Stomach (tissue), 4 donors: ENCODE measurements at regions not wholly inside any gene's neighbourhood (a gene's known extent, or its start where the extent isn't known, plus 50 kb on each side); places are given as distances from the start of the nearest gene placed in this dataset.

Experiments
- EP300 ChIP-seq: sonication (generic); formaldehyde crosslinking; IDR thresholded peaks from one replicate; pipeline ENCODE4 v1.6.1; 2017; ENCODE audit warnings: antibody characterized with exemption
- POLR2A ChIP-seq, 4 donors: fragments of 450-650 bp; IDR thresholded peaks; one replicate each; pipeline ENCODE4 v1.6.1; 2016; ENCODE audit warnings: antibody characterized with exemption in 4 of 4, control low read depth in 2 of 4, mild to moderate bottlenecking in 1 of 4, moderate library complexity in 1 of 4
- POLR2AphosphoS5 ChIP-seq, 3 donors: sonication (generic); formaldehyde crosslinking; IDR thresholded peaks; one replicate each; pipeline ENCODE4 v1.6.1; 2016; ENCODE audit warnings: antibody characterized with exemption in 3 of 3
- TF ChIP-seq, protein P1 (sequence below), 7 experiments: fragments of 450-650 bp in 4 of 7; fragments of 200-600 bp in 3 of 7; sonication (generic) in 3 of 7; IDR thresholded peaks; one replicate each; pipeline ENCODE4 v1.5.1; 2016 to 2019; ENCODE audit warnings: antibody characterized with exemption in 7 of 7, control low read depth in 2 of 7, mild to moderate bottlenecking in 1 of 7

DNA sequence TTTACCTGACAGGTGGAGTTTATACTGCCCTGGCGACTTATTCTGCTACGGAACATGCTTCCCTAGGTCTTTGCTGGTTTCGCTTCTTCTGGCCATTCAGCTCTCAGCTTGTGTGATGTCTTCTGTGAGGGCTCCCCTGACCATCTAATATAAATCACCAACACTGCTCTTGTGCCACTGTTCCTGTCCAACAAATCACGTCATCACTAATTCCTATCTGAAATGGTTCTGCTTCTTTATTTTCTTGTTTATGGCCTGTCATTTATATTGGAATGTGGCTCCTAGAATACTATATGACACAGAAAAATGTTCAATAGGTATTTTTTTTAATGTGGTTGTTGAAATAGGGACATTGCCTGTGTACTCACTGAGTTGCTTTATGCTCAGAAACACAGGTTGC is 171.5 kb downstream of the CD8B2 start:
- TF ChIP-seq, protein P1, sequence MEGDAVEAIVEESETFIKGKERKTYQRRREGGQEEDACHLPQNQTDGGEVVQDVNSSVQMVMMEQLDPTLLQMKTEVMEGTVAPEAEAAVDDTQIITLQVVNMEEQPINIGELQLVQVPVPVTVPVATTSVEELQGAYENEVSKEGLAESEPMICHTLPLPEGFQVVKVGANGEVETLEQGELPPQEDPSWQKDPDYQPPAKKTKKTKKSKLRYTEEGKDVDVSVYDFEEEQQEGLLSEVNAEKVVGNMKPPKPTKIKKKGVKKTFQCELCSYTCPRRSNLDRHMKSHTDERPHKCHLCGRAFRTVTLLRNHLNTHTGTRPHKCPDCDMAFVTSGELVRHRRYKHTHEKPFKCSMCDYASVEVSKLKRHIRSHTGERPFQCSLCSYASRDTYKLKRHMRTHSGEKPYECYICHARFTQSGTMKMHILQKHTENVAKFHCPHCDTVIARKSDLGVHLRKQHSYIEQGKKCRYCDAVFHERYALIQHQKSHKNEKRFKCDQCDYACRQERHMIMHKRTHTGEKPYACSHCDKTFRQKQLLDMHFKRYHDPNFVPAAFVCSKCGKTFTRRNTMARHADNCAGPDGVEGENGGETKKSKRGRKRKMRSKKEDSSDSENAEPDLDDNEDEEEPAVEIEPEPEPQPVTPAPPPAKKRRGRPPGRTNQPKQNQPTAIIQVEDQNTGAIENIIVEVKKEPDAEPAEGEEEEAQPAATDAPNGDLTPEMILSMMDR (IDR thresholded peaks at IDR 0.05) = no peak
- no peak for TF ChIP-seq POLR2A (IDR thresholded peaks at IDR 0.05)
- no peak for TF ChIP-seq EP300
- no peak for TF ChIP-seq POLR2AphosphoS5 (IDR thresholded peaks at IDR 0.05)
